Medulla oblongata (tissue), 1 donor: ENCODE measurements at regions not wholly inside any gene's neighbourhood (a gene's known extent, or its start where the extent isn't known, plus 50 kb on each side); places are given as distances from the start of the nearest gene placed in this dataset.
A peak's percentile ranks its signal among the peaks of the same experiment; 100 is the strongest.

ENCODE experiments used
- DNase-seq: peaks from one replicate; pipeline ENCODE4 v3.0.0-alpha.2; 2015; ENCODE audit errors: extremely low spot score

- no peak for DNase-seq
Measured at GRCh38 chr15:62972814-62973213, 69.7 kb upstream of the TPM1 start.

DNA sequence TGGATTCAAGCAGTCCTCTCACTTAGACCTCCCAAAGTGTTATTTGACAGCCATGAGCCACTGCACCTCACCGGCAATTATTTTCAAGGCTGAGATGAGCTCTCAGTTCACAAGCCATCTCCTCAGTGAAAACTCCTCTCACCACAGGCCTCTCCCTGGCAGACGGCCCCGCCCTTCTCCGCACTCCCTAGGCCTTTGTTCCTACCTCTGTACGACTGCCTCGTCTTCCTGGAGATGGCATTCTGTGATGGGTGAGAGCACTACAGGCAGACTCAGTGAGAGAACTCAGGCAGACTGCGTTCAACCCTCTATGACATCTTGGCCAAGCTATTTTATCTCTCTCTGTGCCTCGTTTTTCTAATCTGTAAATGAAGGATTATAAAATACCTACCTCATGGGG is 67.0 kb upstream of the TPM1 start:
- DNase-seq = no peak

- DNase-seq = no peak
Measured at GRCh38 chr15:62976301-62976881, 66.2 kb upstream of the TPM1 start.

GRCh38 chr15:62977952-62978811 is 64.4 kb upstream of the TPM1 start:
- DNase-seq = no peak

DNA sequence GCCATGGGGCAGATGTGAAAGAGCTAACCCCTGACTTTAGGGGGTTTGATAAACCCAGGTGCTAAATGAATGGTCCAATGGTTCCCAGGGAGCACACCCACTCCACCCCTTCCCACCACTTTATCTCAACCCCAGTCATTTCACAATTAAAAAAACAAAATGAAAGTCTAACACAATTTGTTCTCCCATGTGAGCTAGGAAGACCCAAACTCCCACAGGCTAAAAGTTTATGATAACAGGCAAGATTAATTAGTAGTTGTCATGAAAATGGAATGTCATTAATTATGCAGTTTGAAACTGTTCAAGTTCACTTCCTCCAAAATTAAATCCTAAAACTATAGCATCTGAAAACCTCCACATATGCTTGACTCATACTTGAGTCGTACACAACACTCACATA is 63.3 kb upstream of the TPM1 start:
- no peak for DNase-seq

GRCh38 chr15:62981071-62981470 is 61.5 kb upstream of the TPM1 start:
- no peak for DNase-seq

DNA sequence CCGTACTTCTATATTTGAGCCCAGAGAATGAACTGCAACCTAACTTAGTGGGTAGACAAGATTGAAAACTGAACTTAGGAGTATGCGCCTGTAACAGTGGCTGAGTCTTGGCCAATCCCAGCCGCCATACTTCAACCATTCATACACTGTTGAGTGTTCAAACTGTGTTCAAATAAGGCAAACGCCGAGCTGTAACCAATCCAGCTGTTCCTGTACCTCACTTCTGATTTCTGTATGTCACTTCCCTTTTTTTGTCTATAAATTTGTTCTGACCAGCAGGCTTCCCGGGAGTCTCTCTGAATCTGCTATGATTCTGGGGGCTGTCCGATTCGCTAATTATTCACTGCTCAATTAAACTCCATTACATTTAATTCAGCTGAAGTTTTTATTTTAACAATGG is 58.6 kb upstream of the TPM1 start:
- no peak for DNase-seq

DNA sequence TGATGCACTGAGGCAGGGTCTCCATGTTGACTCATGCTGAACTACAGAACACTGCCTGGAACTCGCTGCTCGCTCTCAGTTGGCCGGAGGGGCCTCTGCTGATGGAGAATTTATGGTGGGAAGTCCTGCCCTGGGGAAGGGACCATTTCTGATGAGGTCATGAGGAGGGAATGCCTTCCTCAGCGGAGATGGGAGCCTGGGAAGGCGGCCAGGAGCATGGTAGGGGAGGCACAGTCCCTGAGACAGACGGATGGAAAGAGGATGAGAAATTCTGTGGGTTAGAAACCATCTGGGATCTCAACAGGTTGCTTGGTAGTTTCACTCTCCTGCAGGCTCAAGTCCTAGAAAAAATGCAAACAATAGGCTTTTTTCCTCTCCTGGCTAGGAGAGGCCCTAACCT is 56.8 kb upstream of the TPM1 start:
- DNase-seq = no peak

DNA sequence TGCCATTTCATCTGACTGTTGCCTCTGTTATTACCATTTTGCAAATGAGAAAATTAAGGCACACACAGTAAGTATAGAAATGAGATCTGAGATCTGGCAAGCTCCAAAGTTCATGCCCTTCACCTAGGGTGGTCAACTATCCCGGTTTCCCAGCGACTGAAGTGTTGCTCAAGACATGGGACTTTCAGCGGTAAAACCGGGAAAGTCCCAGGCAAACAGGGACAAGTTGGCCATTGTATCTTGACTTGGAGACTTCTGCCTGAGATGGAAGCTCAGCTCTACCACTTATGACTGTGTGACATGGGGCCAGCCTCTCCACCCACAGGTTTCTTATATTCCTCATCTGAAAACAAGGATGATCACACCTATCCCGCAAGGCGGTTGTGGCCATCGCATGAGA is 55.6 kb upstream of the TPM1 start:
- no peak for DNase-seq

DNA sequence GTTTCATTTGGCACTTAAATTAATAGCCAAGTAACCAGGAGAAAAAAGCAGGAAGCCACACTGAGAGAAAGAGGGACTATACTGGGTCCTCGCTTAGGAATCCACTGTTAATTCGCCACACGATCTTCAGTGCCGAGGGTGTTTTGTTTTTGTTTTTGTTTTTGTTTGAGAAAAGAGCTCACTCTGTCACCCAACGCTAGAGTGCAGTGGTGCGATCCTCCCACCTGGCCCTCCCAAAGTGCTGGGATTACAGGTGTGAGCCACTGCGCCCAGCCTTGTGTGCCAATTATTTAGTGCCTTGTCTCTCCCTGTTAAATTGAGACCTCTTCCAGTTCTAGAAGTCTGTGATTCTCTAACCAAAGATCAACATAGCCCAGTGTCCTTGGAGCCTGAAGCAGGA is 53.8 kb upstream of the TPM1 start:
- no peak for DNase-seq

GRCh38 chr15:62989366-62990055 is 53.0 kb upstream of the TPM1 start:
- peak; percentile 2 for DNase-seq

- DNase-seq = no peak
Measured at GRCh38 chr15:62991698-62992097, 50.8 kb upstream of the TPM1 start.

- no peak for DNase-seq
Measured at GRCh38 chr15:62992302-62992701, 50.2 kb upstream of the TPM1 start.
